CD4-positive, CD25-positive, alpha-beta regulatory T cell (primary cell): ENCODE measurements at regions not wholly inside any gene's neighbourhood (a gene's known extent, or its start where the extent isn't known, plus 50 kb on each side); places are given as distances from the start of the nearest gene placed in this dataset.

Experiments
- ATAC-seq, 2 donors: fragments of 150-1000 bp; cut with Tn5 transposase; one replicate each; pipeline ENCODE4 v1.10.0; 2021; ENCODE audit warnings: low read depth in 2 of 2, moderate number of reproducible peaks in 2 of 2, moderate library complexity in 1 of 2
- DNase-seq, 3 donors: peaks; one replicate each; pipeline versions ENCODE4 v3.0.0 to v3.0.0-alpha.2; 2012 to 2022; ENCODE audit warnings: mixed read lengths in 1 of 3
- H3K27ac ChIP-seq: one replicate; pipeline ENCODE4 v1.7.0; 2013; ENCODE audit warnings: mild to moderate bottlenecking, low read length; ENCODE audit not compliant: insufficient read depth, poor library complexity, severe bottlenecking
- H3K27me3 ChIP-seq: one replicate; pipeline ENCODE4 v1.7.0; 2013; ENCODE audit warnings: low read length; ENCODE audit not compliant: control insufficient read depth, insufficient read depth
- H3K36me3 ChIP-seq: one replicate; pipeline ENCODE4 v1.7.0; 2013; ENCODE audit warnings: mild to moderate bottlenecking, low read length, moderate library complexity; ENCODE audit not compliant: control insufficient read depth, insufficient read depth
- H3K4me1 ChIP-seq: 2 replicates; pipeline ENCODE4 v1.7.0; 2013; ENCODE audit warnings: mild to moderate bottlenecking, low read length; ENCODE audit not compliant: insufficient read depth, control insufficient read depth, poor library complexity, severe bottlenecking
- H3K4me3 ChIP-seq: one replicate; pipeline ENCODE4 v1.7.0; 2013; ENCODE audit warnings: low read depth, mild to moderate bottlenecking, low read length, moderate library complexity
- H3K9me3 ChIP-seq, 2 experiments: 1 replicate in 1 of 2; 2 replicates in 1 of 2; pipeline ENCODE4 v1.7.0; 2013; ENCODE audit warnings: low read length in 2 of 2, mild to moderate bottlenecking in 1 of 2, moderate library complexity in 1 of 2; ENCODE audit not compliant: control insufficient read depth in 2 of 2
- H3K27ac Mint-ChIP-seq, 3 donors: one replicate each; pipeline ENCODE4 v1.8.0; 2020 to 2022; ENCODE audit warnings: mild to moderate bottlenecking in 3 of 3, mixed read lengths in 3 of 3, moderate library complexity in 2 of 3
- H3K27me3 Mint-ChIP-seq: one replicate; pipeline ENCODE4 v1.8.0; 2022; ENCODE audit warnings: mild to moderate bottlenecking, mixed read lengths
- H3K36me3 Mint-ChIP-seq: one replicate; pipeline ENCODE4 v1.8.0; 2020; ENCODE audit warnings: mixed read lengths
- H3K4me1 Mint-ChIP-seq, 4 donors: one replicate each; pipeline ENCODE4 v1.8.0; 2020 to 2022; ENCODE audit warnings: mixed read lengths in 4 of 4, mild to moderate bottlenecking in 1 of 4
- H3K4me3 Mint-ChIP-seq, 4 donors: one replicate each; pipeline ENCODE4 v1.8.0; 2020 to 2022; ENCODE audit warnings: mild to moderate bottlenecking in 4 of 4, mixed read lengths in 4 of 4, moderate library complexity in 3 of 4
- H3K9me3 Mint-ChIP-seq, 7 donors: one replicate each; pipeline ENCODE4 v1.8.0; 2020 to 2022; ENCODE audit warnings: mixed read lengths in 7 of 7, mild to moderate bottlenecking in 3 of 7, moderate library complexity in 2 of 7

GRCh38 chr15:98263787-98264186 is 303.3 kb downstream of the ARRDC4 start:
- peaks cover 0 to 27% (median 7%) of the 10 kb centered on the region in 7 donors for H3K9me3 Mint-ChIP-seq
- Histone ChIP-seq H3K27me3 (no peaks in the 10 kb centered on the region), H3K4me3 (no peak overlapping the region), H3K4me1 (no peaks in the 10 kb centered on the region), H3K27ac (no peak overlapping the region), H3K36me3 (no peaks in the 10 kb centered on the region), H3K9me3 (peaks cover 0 to 2% of the 10 kb centered on the region in 2 experiments)
- H3K27ac Mint-ChIP-seq, result no peak overlapping the region
- H3K36me3 Mint-ChIP-seq, result no peaks in the 10 kb centered on the region
- H3K4me3 Mint-ChIP-seq, result no peak overlapping the region
- DNase-seq, result no peak
- H3K27me3 Mint-ChIP-seq, result no peaks in the 10 kb centered on the region
- no peaks in the 10 kb centered on the region for H3K4me1 Mint-ChIP-seq
- no peak for ATAC-seq

GRCh38 chr15:98266295-98266694 is 305.8 kb downstream of the ARRDC4 start:
- H3K27ac Mint-ChIP-seq, result no peak overlapping the region
- H3K4me1 Mint-ChIP-seq, result no peaks in the 10 kb centered on the region
- no peak overlapping the region for H3K4me3 ChIP-seq
- peaks cover 0 to 2% of the 10 kb centered on the region in 2 experiments for H3K9me3 ChIP-seq
- no peaks in the 10 kb centered on the region for H3K36me3 ChIP-seq
- no peaks in the 10 kb centered on the region for H3K4me1 ChIP-seq
- DNase-seq (no peak), ATAC-seq (no peak)
- H3K27me3 ChIP-seq, result no peaks in the 10 kb centered on the region
- H3K36me3 Mint-ChIP-seq, result no peaks in the 10 kb centered on the region
- H3K4me3 Mint-ChIP-seq, result no peak overlapping the region
- no peak overlapping the region for H3K27ac ChIP-seq
- H3K9me3 Mint-ChIP-seq, result peaks cover 0 to 27% (median 7%) of the 10 kb centered on the region in 7 donors
- H3K27me3 Mint-ChIP-seq, result no peaks in the 10 kb centered on the region

GRCh38 chr15:98268163-98268562 is 307.7 kb downstream of the ARRDC4 start:
- no peak for ATAC-seq
- no peaks in the 10 kb centered on the region for H3K4me1 Mint-ChIP-seq
- H3K4me3 Mint-ChIP-seq, result no peak overlapping the region
- H3K36me3 ChIP-seq, result no peaks in the 10 kb centered on the region
- H3K27ac Mint-ChIP-seq, result no peak overlapping the region
- H3K9me3 ChIP-seq, result peaks cover 0 to 2% of the 10 kb centered on the region in 2 experiments
- H3K27me3 Mint-ChIP-seq, result no peaks in the 10 kb centered on the region
- no peak overlapping the region for H3K4me3 ChIP-seq
- no peak for DNase-seq
- no peaks in the 10 kb centered on the region for H3K27me3 ChIP-seq
- H3K4me1 ChIP-seq, result no peaks in the 10 kb centered on the region
- H3K9me3 Mint-ChIP-seq, result peaks cover 0 to 25% (median 7%) of the 10 kb centered on the region in 7 donors
- no peaks in the 10 kb centered on the region for H3K36me3 Mint-ChIP-seq
- no peak overlapping the region for H3K27ac ChIP-seq

GRCh38 chr15:98272625-98273024 is 312.1 kb downstream of the ARRDC4 start:
- no peak for ATAC-seq
- no peaks in the 10 kb centered on the region for H3K36me3 ChIP-seq
- H3K4me3 Mint-ChIP-seq, result no peak overlapping the region
- no peaks in the 10 kb centered on the region for H3K27me3 ChIP-seq
- no peaks in the 10 kb centered on the region for H3K4me1 Mint-ChIP-seq
- H3K4me3 ChIP-seq, result no peak overlapping the region
- H3K9me3 Mint-ChIP-seq, result peaks cover 0 to 6% (median 3%) of the 10 kb centered on the region in 7 donors
- H3K36me3 Mint-ChIP-seq, result no peaks in the 10 kb centered on the region
- H3K27ac ChIP-seq, result no peak overlapping the region
- H3K9me3 ChIP-seq, result no peaks in the 10 kb centered on the region
- no peaks in the 10 kb centered on the region for H3K27me3 Mint-ChIP-seq
- DNase-seq, result no peak
- no peaks in the 10 kb centered on the region for H3K4me1 ChIP-seq
- no peak overlapping the region for H3K27ac Mint-ChIP-seq

GRCh38 chr15:98276018-98276417 is 315.5 kb downstream of the ARRDC4 start:
- H3K9me3 Mint-ChIP-seq, result peaks cover 0 to 8% (median 0%) of the 10 kb centered on the region in 7 donors
- no peaks in the 10 kb centered on the region for H3K27me3 Mint-ChIP-seq
- ATAC-seq (no peak), DNase-seq (no peak)
- Histone ChIP-seq H3K27me3 (no peaks in the 10 kb centered on the region), H3K27ac (no peak overlapping the region), H3K4me3 (no peak overlapping the region), H3K36me3 (no peaks in the 10 kb centered on the region), H3K9me3 (no peaks in the 10 kb centered on the region), H3K4me1 (no peaks in the 10 kb centered on the region)
- H3K4me3 Mint-ChIP-seq, result no peak overlapping the region
- H3K4me1 Mint-ChIP-seq, result no peaks in the 10 kb centered on the region
- H3K27ac Mint-ChIP-seq, result no peak overlapping the region
- H3K36me3 Mint-ChIP-seq, result no peaks in the 10 kb centered on the region

GRCh38 chr15:98277602-98278001 is 317.1 kb downstream of the ARRDC4 start:
- peaks cover 0 to 10% (median 2%) of the 10 kb centered on the region in 7 donors for H3K9me3 Mint-ChIP-seq
- DNase-seq (no peak), ATAC-seq (no peak)
- no peaks in the 10 kb centered on the region for H3K9me3 ChIP-seq
- no peak overlapping the region for H3K27ac ChIP-seq
- no peaks in the 10 kb centered on the region for H3K27me3 ChIP-seq
- H3K27ac Mint-ChIP-seq, result no peak overlapping the region
- H3K4me1 ChIP-seq, result no peaks in the 10 kb centered on the region
- H3K36me3 ChIP-seq, result no peaks in the 10 kb centered on the region
- H3K4me1 Mint-ChIP-seq, result no peaks in the 10 kb centered on the region
- H3K4me3 ChIP-seq, result no peak overlapping the region
- H3K4me3 Mint-ChIP-seq, result no peak overlapping the region
- H3K36me3 Mint-ChIP-seq, result no peaks in the 10 kb centered on the region
- H3K27me3 Mint-ChIP-seq, result no peaks in the 10 kb centered on the region

GRCh38 chr15:98280284-98280975 is 319.9 kb downstream of the ARRDC4 start:
- H3K27ac ChIP-seq, result no peak overlapping the region
- Mint-ChIP-seq H3K27ac (no peak overlapping the region), H3K36me3 (no peaks in the 10 kb centered on the region), H3K4me1 (no peaks in the 10 kb centered on the region), H3K4me3 (peak overlapping the region in 1 of 4 donors; percentile 6), H3K27me3 (no peaks in the 10 kb centered on the region), H3K9me3 (peaks cover 0 to 10% (median 2%) of the 10 kb centered on the region in 7 donors)
- H3K9me3 ChIP-seq, result no peaks in the 10 kb centered on the region
- ATAC-seq (no peak), DNase-seq (no peak)
- H3K4me1 ChIP-seq, result no peaks in the 10 kb centered on the region
- no peak overlapping the region for H3K4me3 ChIP-seq
- H3K36me3 ChIP-seq, result no peaks in the 10 kb centered on the region
- no peaks in the 10 kb centered on the region for H3K27me3 ChIP-seq

GRCh38 chr15:98281130-98281529 is 320.6 kb downstream of the ARRDC4 start:
- Mint-ChIP-seq H3K4me1 (no peaks in the 10 kb centered on the region), H3K36me3 (no peaks in the 10 kb centered on the region), H3K4me3 (no peak overlapping the region), H3K27me3 (no peaks in the 10 kb centered on the region), H3K9me3 (peaks cover 0 to 10% (median 2%) of the 10 kb centered on the region in 7 donors), H3K27ac (no peak overlapping the region)
- no peaks in the 10 kb centered on the region for H3K9me3 ChIP-seq
- ATAC-seq (no peak), DNase-seq (no peak)
- no peak overlapping the region for H3K4me3 ChIP-seq
- H3K36me3 ChIP-seq, result no peaks in the 10 kb centered on the region
- H3K27me3 ChIP-seq, result no peaks in the 10 kb centered on the region
- no peaks in the 10 kb centered on the region for H3K4me1 ChIP-seq
- no peak overlapping the region for H3K27ac ChIP-seq
